Ectodermal cell (in vitro differentiated cells): ENCODE measurements at regions not wholly inside any gene's neighbourhood (a gene's known extent, or its start where the extent isn't known, plus 50 kb on each side); places are given as distances from the start of the nearest gene placed in this dataset.
"Not testable (repeated sequence)": the region's sequence is repeated elsewhere in the genome, so short reads cannot be mapped to it uniquely, and the experiment has no call there.

ENCODE experiments used
- H3K27ac ChIP-seq: 2 replicates; pipeline ENCODE4 v1.7.0; 2013; ENCODE audit warnings: mild to moderate bottlenecking, low read depth, low read length; ENCODE audit not compliant: insufficient read depth, poor library complexity, severe bottlenecking
- H3K27me3 ChIP-seq: 2 replicates; pipeline ENCODE4 v1.7.0; 2013; ENCODE audit warnings: mild to moderate bottlenecking, low read length; ENCODE audit not compliant: insufficient read depth, control insufficient read depth, poor library complexity, severe bottlenecking
- H3K36me3 ChIP-seq: one replicate; pipeline ENCODE4 v1.7.0; 2013; ENCODE audit warnings: low read length; ENCODE audit not compliant: control insufficient read depth, insufficient read depth
- H3K4me1 ChIP-seq: one replicate; pipeline ENCODE4 v1.7.0; 2013; ENCODE audit warnings: low read length; ENCODE audit not compliant: control insufficient read depth, insufficient read depth
- H3K4me3 ChIP-seq: 2 replicates; pipeline ENCODE4 v1.7.0; 2013; ENCODE audit warnings: low read depth, low read length, control low read depth; ENCODE audit not compliant: insufficient read depth
- H3K9me3 ChIP-seq: 2 replicates; pipeline ENCODE4 v1.7.0; 2013; ENCODE audit warnings: mild to moderate bottlenecking, low read length, moderate library complexity; ENCODE audit not compliant: control insufficient read depth
- WGBS, 2 experiments: methylation state at CpG; one replicate each; pipeline ENCODE4 v1.1.7; 2013; ENCODE audit warnings: missing lambda C conversion rate in 2 of 2; 5-methylcytosine and 5-hydroxymethylcytosine counted together

- not testable (repeated sequence) for H3K27me3 ChIP-seq, H3K9me3 ChIP-seq, H3K27ac ChIP-seq, H3K4me1 ChIP-seq, H3K4me3 ChIP-seq, H3K36me3 ChIP-seq
- WGBS, 2 experiments: 88% methylated on average over 1 of the region's 2 CpGs
Measured at GRCh38 chr10:16083551-16083950, 223.2 kb upstream of the MINDY3 start.

- H3K27ac ChIP-seq: no peak overlapping the region
Measured at GRCh38 chr10:16105082-16105481, 244.8 kb upstream of the MINDY3 start.

GRCh38 chr10:16116404-16117304, 256.3 kb upstream of the MINDY3 start:
- no peaks in the 10 kb centered on the region for H3K9me3 ChIP-seq
- no peaks in the 10 kb centered on the region for H3K4me1 ChIP-seq
- H3K36me3 ChIP-seq: no peaks in the 10 kb centered on the region
- no peak overlapping the region for H3K27ac ChIP-seq
- no peak overlapping the region for H3K4me3 ChIP-seq
- H3K27me3 ChIP-seq: no peaks in the 10 kb centered on the region
- 74 to 77% methylated on average over 10 of the region's 11 CpGs for WGBS, 2 experiments

More at GRCh38 chr10:16105082-16105481, 244.8 kb upstream of the MINDY3 start:
- H3K4me3 ChIP-seq: no peak overlapping the region
- WGBS, 2 experiments: 95% methylated on average over 3 of the region's 3 CpGs
- no peaks in the 10 kb centered on the region for H3K4me1 ChIP-seq
- no peaks in the 10 kb centered on the region for H3K27me3 ChIP-seq
- no peaks in the 10 kb centered on the region for H3K9me3 ChIP-seq
- H3K36me3 ChIP-seq: no peaks in the 10 kb centered on the region

GRCh38 chr10:16117305-16117695, 257.0 kb upstream of the MINDY3 start:
- H3K36me3 ChIP-seq: no peaks in the 10 kb centered on the region
- H3K4me1 ChIP-seq: no peaks in the 10 kb centered on the region
- no peak overlapping the region for H3K4me3 ChIP-seq
- H3K27me3 ChIP-seq: no peaks in the 10 kb centered on the region
- no peak overlapping the region for H3K27ac ChIP-seq
- no peaks in the 10 kb centered on the region for H3K9me3 ChIP-seq
- 100% methylated on average over 2 to 3 of the region's 4 CpGs for WGBS, 2 experiments

GRCh38 chr10:16119445-16119844, 259.1 kb upstream of the MINDY3 start:
- no peak overlapping the region for H3K27ac ChIP-seq
- H3K27me3 ChIP-seq: no peaks in the 10 kb centered on the region
- H3K4me3 ChIP-seq: no peak overlapping the region
- no peaks in the 10 kb centered on the region for H3K9me3 ChIP-seq
- H3K36me3 ChIP-seq: no peaks in the 10 kb centered on the region
- H3K4me1 ChIP-seq: no peaks in the 10 kb centered on the region

- WGBS, 2 experiments: 92 to 93% methylated on average over 3 of the region's 3 CpGs
- Histone ChIP-seq H3K27me3 (no peaks in the 10 kb centered on the region), H3K4me1 (no peaks in the 10 kb centered on the region), H3K9me3 (no peaks in the 10 kb centered on the region), H3K27ac (no peak overlapping the region), H3K36me3 (no peaks in the 10 kb centered on the region), H3K4me3 (no peak overlapping the region)
Measured at GRCh38 chr10:16120563-16120962, 260.3 kb upstream of the MINDY3 start.

GRCh38 chr10:16141499-16141898, 281.2 kb upstream of the MINDY3 start:
- 76 to 85% methylated on average over 2 of the region's 2 CpGs for WGBS, 2 experiments
- no peaks in the 10 kb centered on the region for H3K36me3 ChIP-seq
- no peaks in the 10 kb centered on the region for H3K9me3 ChIP-seq
- no peak overlapping the region for H3K4me3 ChIP-seq
- no peak overlapping the region for H3K27ac ChIP-seq
- H3K4me1 ChIP-seq: no peaks in the 10 kb centered on the region
- no peaks in the 10 kb centered on the region for H3K27me3 ChIP-seq

- H3K36me3 ChIP-seq: no peaks in the 10 kb centered on the region
- WGBS, 2 experiments: 92 to 95% methylated on average over 5 of the region's 5 CpGs
- H3K27me3 ChIP-seq: no peaks in the 10 kb centered on the region
- no peaks in the 10 kb centered on the region for H3K4me1 ChIP-seq
- H3K9me3 ChIP-seq: no peaks in the 10 kb centered on the region
- no peak overlapping the region for H3K27ac ChIP-seq
- no peak overlapping the region for H3K4me3 ChIP-seq
Measured at GRCh38 chr10:16146993-16147392, 286.7 kb upstream of the MINDY3 start.

GRCh38 chr10:16155834-16156233, 281.0 kb upstream of the PTER start:
- Histone ChIP-seq H3K4me1 (no peaks in the 10 kb centered on the region), H3K9me3 (no peaks in the 10 kb centered on the region), H3K27me3 (no peaks in the 10 kb centered on the region), H3K36me3 (no peaks in the 10 kb centered on the region), H3K4me3 (no peak overlapping the region), H3K27ac (no peak overlapping the region)
- WGBS, 2 experiments: 38 to 42% methylated on average over 1 of the region's 1 CpG

- H3K27me3 ChIP-seq: no peaks in the 10 kb centered on the region
- no peak overlapping the region for H3K4me3 ChIP-seq
- no peak overlapping the region for H3K27ac ChIP-seq
- WGBS, 2 experiments: 96% methylated on average over 7 of the region's 7 CpGs
- no peaks in the 10 kb centered on the region for H3K36me3 ChIP-seq
- no peaks in the 10 kb centered on the region for H3K4me1 ChIP-seq
- no peaks in the 10 kb centered on the region for H3K9me3 ChIP-seq
Measured at GRCh38 chr10:16156681-16157080, 280.1 kb upstream of the PTER start.
